Keratinocyte (primary cell): ENCODE measurements at regions not wholly inside any gene's neighbourhood (a gene's known extent, or its start where the extent isn't known, plus 50 kb on each side); places are given as distances from the start of the nearest gene placed in this dataset.

Experiments
- DNase-seq: peaks from one replicate; pipeline ENCODE4 v3.0.0-alpha.2; 2011; ENCODE audit warnings: low read depth, missing footprints, low spot score
- FAIRE-seq: peaks from 2 replicates; lab custom pipeline; 2011; peaks lifted over from hg19 to GRCh38; lab: Jason Lieb, UNC
- H2AFZ ChIP-seq: 2 replicates; pipeline ENCODE4 v1.6.0; 2012; ENCODE audit warnings: low read length, control low read depth, inconsistent platforms; ENCODE audit not compliant: control insufficient read depth
- H3K27ac ChIP-seq: 2 replicates; pipeline ENCODE4 v1.5.1; 2011; ENCODE audit warnings: low read length; ENCODE audit not compliant: control insufficient read depth, insufficient read depth
- H3K27me3 ChIP-seq: 3 replicates; pipeline ENCODE4 v1.6.0; 2011; ENCODE audit warnings: low read length; ENCODE audit not compliant: control insufficient read depth, insufficient read depth; ENCODE audit errors: extremely low read depth
- H3K36me3 ChIP-seq, 2 experiments: 2 replicates in 1 of 2; 3 replicates in 1 of 2; pipeline ENCODE4 v1.5.1; 2011; ENCODE audit warnings: low read length in 2 of 2, mild to moderate bottlenecking in 1 of 2; ENCODE audit not compliant: control insufficient read depth in 2 of 2, insufficient read depth in 2 of 2; ENCODE audit errors: extremely low read depth in 1 of 2
- H3K4me1 ChIP-seq: 3 replicates; pipeline ENCODE4 v1.5.1; 2011; ENCODE audit warnings: low read length; ENCODE audit not compliant: control insufficient read depth, insufficient read depth; ENCODE audit errors: extremely low read depth
- H3K4me2 ChIP-seq: 3 replicates; pipeline ENCODE4 v1.6.0; 2011; ENCODE audit warnings: low read depth, low read length; ENCODE audit not compliant: control insufficient read depth, insufficient read depth; ENCODE audit errors: extremely low read depth
- H3K4me3 ChIP-seq, 3 experiments: fragments of 200-600 bp in 1 of 3; sonication (generic) in 1 of 3; 2 replicates in 2 of 3; 3 replicates in 1 of 3; pipeline ENCODE4 v1.5.1; 2011 to 2016; ENCODE audit warnings: low read length in 3 of 3, mild to moderate bottlenecking in 3 of 3, control low read depth in 2 of 3, inconsistent platforms in 1 of 3, low read depth in 1 of 3, mixed read lengths in 1 of 3, mixed run types in 1 of 3, moderate library complexity in 1 of 3; ENCODE audit not compliant: control insufficient read depth in 2 of 3, insufficient read depth in 2 of 3; ENCODE audit errors: extremely low read depth in 1 of 3
- H3K79me2 ChIP-seq: 2 replicates; pipeline ENCODE4 v1.6.0; 2012; ENCODE audit warnings: low read length; ENCODE audit not compliant: control insufficient read depth, insufficient read depth
- H3K9ac ChIP-seq: 3 replicates; pipeline ENCODE4 v1.6.0; 2011; ENCODE audit warnings: low read length; ENCODE audit not compliant: control insufficient read depth, insufficient read depth; ENCODE audit errors: extremely low read depth
- H3K9me1 ChIP-seq: 3 replicates; pipeline ENCODE4 v1.6.0; 2011; ENCODE audit warnings: low read length; ENCODE audit not compliant: control insufficient read depth, insufficient read depth; ENCODE audit errors: extremely low read depth
- H3K9me3 ChIP-seq: 2 replicates; pipeline ENCODE4 v1.5.1; 2012; ENCODE audit warnings: low read depth, low read length; ENCODE audit not compliant: control insufficient read depth
- H4K20me1 ChIP-seq: 3 replicates; pipeline ENCODE4 v1.6.0; 2011; ENCODE audit warnings: low read length; ENCODE audit not compliant: control insufficient read depth, insufficient read depth; ENCODE audit errors: extremely low read depth
- CTCF ChIP-seq, 3 experiments: IDR thresholded peaks in 1 of 3; conservative IDR thresholded peaks in 1 of 3; optimal IDR thresholded peaks in 1 of 3; 2 replicates in 2 of 3; 3 replicates in 1 of 3; pipeline versions ENCODE3 to v1.5.1; 2011; ENCODE audit warnings: low read length in 3 of 3, mild to moderate bottlenecking in 3 of 3, moderate library complexity in 2 of 3, control low read depth in 1 of 3, inconsistent platforms in 1 of 3; ENCODE audit not compliant: insufficient read depth in 2 of 3; ENCODE audit errors: extremely low read depth in 1 of 3
- EZH2 ChIP-seq: IDR thresholded peaks from one replicate; pipeline ENCODE4 v1.6.1; 2012; ENCODE audit warnings: inconsistent platforms, mild to moderate bottlenecking, low read length, moderate library complexity
- dilution Hi-C: fragments of 300-500 bp; cut with MboI; formaldehyde crosslinking; loops from one replicate; pipeline ENCODE4 v1.7.0; 2020; ENCODE audit warnings: low sequenced_read_pairs; ENCODE audit not compliant: extremely low pct_ligation_motif_present

- no peak overlapping the region for H3K4me3 ChIP-seq
- DNase-seq (no peak), FAIRE-seq (no peak)
- H3K9me1 ChIP-seq, result no peaks in the 10 kb centered on the region
- dilution Hi-C loops, result no loop called here
- no peak overlapping the region for H3K27ac ChIP-seq
- H3K4me2 ChIP-seq, result no peak overlapping the region
- no peak overlapping the region for H2AFZ ChIP-seq
- no peaks in the 10 kb centered on the region for H4K20me1 ChIP-seq
- peaks cover 3% of the 10 kb centered on the region for H3K9me3 ChIP-seq
- H3K9ac ChIP-seq, result no peak overlapping the region
- H3K4me1 ChIP-seq, result no peaks in the 10 kb centered on the region
- no peaks in the 10 kb centered on the region for H3K79me2 ChIP-seq
- H3K27me3 ChIP-seq, result no peaks in the 10 kb centered on the region
- TF ChIP-seq EZH2 (no peak), CTCF (optimal IDR thresholded peaks at IDR 0.05 in 1 of 3, IDR thresholded peaks at IDR 0.05 in 1 of 3, conservative IDR thresholded peaks at IDR 0.05 in 1 of 3; ENCODE audit: extremely low read depth in 1 of 3, insufficient read depth in 2 of 3, low read length in 3 of 3) (no peak)
- no peaks in the 10 kb centered on the region for H3K36me3 ChIP-seq
Observed at GRCh38 chr4:35347276-35347675, 897.0 kb downstream of the ARAP2 start.

DNA sequence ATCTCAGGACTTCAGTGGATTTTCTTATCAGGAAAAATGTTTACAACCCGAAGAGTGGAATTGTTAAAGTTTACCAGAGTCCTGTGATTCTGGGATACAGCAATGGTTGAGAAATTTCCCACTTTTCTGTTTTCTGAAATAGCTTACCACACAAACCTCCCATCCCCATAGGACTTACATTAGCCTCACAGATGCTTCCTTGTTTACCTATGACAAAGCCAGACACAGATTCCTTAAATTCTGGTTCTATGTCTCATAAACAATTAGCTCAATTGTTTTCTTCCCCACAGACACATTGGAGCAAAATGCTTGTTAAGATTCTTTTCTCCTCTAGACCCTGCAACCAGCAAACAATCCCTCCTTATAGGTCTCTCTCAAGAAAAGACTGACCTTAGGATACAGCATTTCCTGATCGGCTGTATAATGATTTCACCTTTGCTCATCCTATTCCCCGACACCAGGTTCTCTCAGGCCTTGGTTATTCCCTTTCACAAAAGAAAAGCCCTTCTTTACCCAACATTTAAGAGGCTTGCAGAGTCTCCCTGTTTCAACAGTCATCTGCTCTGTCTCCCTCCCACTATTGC, 886.2 kb downstream of the ARAP2 start:
- no peak overlapping the region for H3K4me3 ChIP-seq
- FAIRE-seq, result no peak
- no peaks in the 10 kb centered on the region for H3K79me2 ChIP-seq
- no peak overlapping the region for H3K4me2 ChIP-seq
- H3K9me3 ChIP-seq, result no peaks in the 10 kb centered on the region
- TF ChIP-seq CTCF (optimal IDR thresholded peaks at IDR 0.05 in 1 of 3, IDR thresholded peaks at IDR 0.05 in 1 of 3, conservative IDR thresholded peaks at IDR 0.05 in 1 of 3; ENCODE audit: extremely low read depth in 1 of 3, insufficient read depth in 2 of 3, low read length in 3 of 3) (no peak), EZH2 (no peak)
- H3K36me3 ChIP-seq, result no peaks in the 10 kb centered on the region
- no peak overlapping the region for H3K9ac ChIP-seq
- H3K27ac ChIP-seq, result no peak overlapping the region
- no peaks in the 10 kb centered on the region for H3K4me1 ChIP-seq
- no peak for DNase-seq
- H4K20me1 ChIP-seq, result no peaks in the 10 kb centered on the region
- dilution Hi-C loops, result no loop called here
- no peak overlapping the region for H2AFZ ChIP-seq
- no peaks in the 10 kb centered on the region for H3K27me3 ChIP-seq
- no peaks in the 10 kb centered on the region for H3K9me1 ChIP-seq
